ENCODE measurements at regions not wholly inside any gene's neighbourhood (a gene's known extent, or its start where the extent isn't known, plus 50 kb on each side); places are given as distances from the start of the nearest gene placed in this dataset.

DNA sequence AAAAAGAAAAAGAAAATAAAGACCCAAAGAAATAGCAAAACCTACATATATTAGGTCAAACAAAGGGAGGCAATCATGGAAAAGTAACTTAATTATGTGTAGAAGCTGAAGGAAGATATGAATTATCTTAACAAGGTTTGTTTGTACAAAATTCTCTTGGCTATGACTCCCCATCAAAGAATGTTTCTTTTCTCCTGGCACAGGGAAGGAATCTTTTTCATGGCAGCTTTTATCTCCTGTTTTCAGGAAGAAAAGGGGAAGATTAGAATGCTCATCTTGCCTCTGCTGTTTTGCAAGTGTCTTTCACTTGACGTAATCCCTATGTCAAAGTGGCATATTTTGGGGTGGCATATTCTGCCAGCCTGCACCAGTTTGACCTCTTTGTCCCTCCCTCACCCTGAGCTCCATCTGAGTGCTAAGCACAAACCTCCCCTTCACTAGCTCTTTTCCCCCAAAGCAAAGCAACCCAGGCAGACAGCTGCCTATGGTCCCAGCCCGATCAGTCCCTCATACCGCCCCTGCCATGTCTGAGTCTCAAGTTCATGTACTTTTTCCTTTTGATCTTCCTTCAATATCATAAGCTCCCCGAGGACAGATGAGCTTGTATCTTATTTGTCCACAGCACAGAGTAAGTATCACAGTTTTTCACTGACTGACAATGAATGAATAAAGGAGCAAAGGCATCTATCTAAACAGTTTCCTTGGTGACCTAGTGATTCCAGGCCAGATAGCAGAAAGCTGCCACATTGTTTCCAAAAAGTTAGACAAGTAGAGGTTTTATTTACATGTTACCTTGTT, 242.8 kb upstream of the ANKRD55 start:
- TF ChIP-seq EZH2 (IDR thresholded peaks at IDR 0.05; ENCODE audit: low read depth): no peak
- TF ChIP-seq, protein P1, sequence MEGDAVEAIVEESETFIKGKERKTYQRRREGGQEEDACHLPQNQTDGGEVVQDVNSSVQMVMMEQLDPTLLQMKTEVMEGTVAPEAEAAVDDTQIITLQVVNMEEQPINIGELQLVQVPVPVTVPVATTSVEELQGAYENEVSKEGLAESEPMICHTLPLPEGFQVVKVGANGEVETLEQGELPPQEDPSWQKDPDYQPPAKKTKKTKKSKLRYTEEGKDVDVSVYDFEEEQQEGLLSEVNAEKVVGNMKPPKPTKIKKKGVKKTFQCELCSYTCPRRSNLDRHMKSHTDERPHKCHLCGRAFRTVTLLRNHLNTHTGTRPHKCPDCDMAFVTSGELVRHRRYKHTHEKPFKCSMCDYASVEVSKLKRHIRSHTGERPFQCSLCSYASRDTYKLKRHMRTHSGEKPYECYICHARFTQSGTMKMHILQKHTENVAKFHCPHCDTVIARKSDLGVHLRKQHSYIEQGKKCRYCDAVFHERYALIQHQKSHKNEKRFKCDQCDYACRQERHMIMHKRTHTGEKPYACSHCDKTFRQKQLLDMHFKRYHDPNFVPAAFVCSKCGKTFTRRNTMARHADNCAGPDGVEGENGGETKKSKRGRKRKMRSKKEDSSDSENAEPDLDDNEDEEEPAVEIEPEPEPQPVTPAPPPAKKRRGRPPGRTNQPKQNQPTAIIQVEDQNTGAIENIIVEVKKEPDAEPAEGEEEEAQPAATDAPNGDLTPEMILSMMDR (conservative IDR thresholded peaks at IDR 0.05): no peak
- Histone ChIP-seq H3K4me2 (peak overlapping the region; percentile 39), H3K4me3 (no peak overlapping the region), H3K36me3 (ENCODE audit: low read depth) (no peaks in the 10 kb centered on the region), H3F3A (ENCODE audit: insufficient read depth, low read depth) (peaks cover 32% of the 10 kb centered on the region; the same call in 1 of the 2 replicates), H3K9me2 (ENCODE audit: insufficient read depth) (no peaks in the 10 kb centered on the region), H4K20me1 (ENCODE audit: insufficient read depth) (no peaks in the 10 kb centered on the region), H2AFZ (no peak overlapping the region), H3K27me3 (ENCODE audit: insufficient read depth, low read depth) (no peaks in the 10 kb centered on the region), H3K27ac (peak overlapping the region; percentile 51), H3K9me3 (ENCODE audit: insufficient read depth, low read depth) (no peaks in the 10 kb centered on the region), H3K4me1 (replicated peaks; ENCODE audit: insufficient read depth) (peaks cover 50% of the 10 kb centered on the region), H3K79me2 (ENCODE audit: low read depth) (no peaks in the 10 kb centered on the region)
- intact Hi-C loops (cut with micrococcal nuclease; ENCODE audit: unreplicated experiment): loop anchor here (1.0 to 5.0 kb wide), 2 partner anchors 51 to 341 kb away; partner anchors contain the start of gene MAP3K1
- ChIA-PET CTCF (interaction anchor here (0.7 kb wide), 1 partner anchor 21 kb away, joined by 3 read pairs; no protein-coding TSS in a partner anchor), POLR2A (ENCODE audit: unreplicated experiment) (interaction anchor here (0.5 to 0.7 kb wide), 2 partner anchors 110 to 162 kb away, joined by 3 to 7 read pairs; no protein-coding TSS in a partner anchor)
- no peak for DNase-seq
- BruUV-seq (replicated peaks): no TSS peak

GRCh38 chr5:56471707-56472106, 238.6 kb upstream of the ANKRD55 start:
- intact Hi-C loops (cut with micrococcal nuclease; ENCODE audit: unreplicated experiment): no loop called here
- no TSS peak for BruUV-seq (replicated peaks)
- POLR2A ChIA-PET (ENCODE audit: unreplicated experiment): no interaction called here

GRCh38 chr5:56470007-56470406, 236.9 kb upstream of the ANKRD55 start:
- H3K4me3 ChIP-seq: no peak overlapping the region
- POLR2A ChIA-PET (ENCODE audit: unreplicated experiment): interaction anchor here (0.6 kb wide), 1 partner anchor 59 kb away, joined by 5 read pairs; no protein-coding TSS in a partner anchor

More at GRCh38 chr5:56471707-56472106, 238.6 kb upstream of the ANKRD55 start:
- Histone ChIP-seq H3K4me3 (no peak overlapping the region), H3K27me3 (ENCODE audit: insufficient read depth, low read depth) (no peaks in the 10 kb centered on the region), H3K79me2 (ENCODE audit: low read depth) (no peaks in the 10 kb centered on the region), H3K4me2 (no peak overlapping the region), H3K9me2 (ENCODE audit: insufficient read depth) (no peaks in the 10 kb centered on the region), H4K20me1 (ENCODE audit: insufficient read depth) (no peaks in the 10 kb centered on the region), H3F3A (ENCODE audit: insufficient read depth, low read depth) (peaks cover 12% of the 10 kb centered on the region; the same call in 1 of the 2 replicates), H2AFZ (no peak overlapping the region), H3K27ac (no peak overlapping the region), H3K4me1 (replicated peaks; ENCODE audit: insufficient read depth) (peaks cover 19% of the 10 kb centered on the region), H3K9me3 (ENCODE audit: insufficient read depth, low read depth) (no peaks in the 10 kb centered on the region), H3K36me3 (ENCODE audit: low read depth) (no peaks in the 10 kb centered on the region)
- DNase-seq: no peak
- CTCF ChIA-PET: no interaction called here
- TF ChIP-seq, protein P1 (conservative IDR thresholded peaks at IDR 0.05): no peak
- TF ChIP-seq EZH2 (IDR thresholded peaks at IDR 0.05; ENCODE audit: low read depth): no peak

More at GRCh38 chr5:56470007-56470406, 236.9 kb upstream of the ANKRD55 start:
- no peaks in the 10 kb centered on the region for H3K27me3 ChIP-seq (ENCODE audit: insufficient read depth, low read depth)
- no peak overlapping the region for H2AFZ ChIP-seq
- H3K36me3 ChIP-seq (ENCODE audit: low read depth): no peaks in the 10 kb centered on the region
- H3F3A ChIP-seq (ENCODE audit: insufficient read depth, low read depth): no peaks in the 10 kb centered on the region
- no peak overlapping the region for H3K27ac ChIP-seq
- H3K4me2 ChIP-seq: no peak overlapping the region
- CTCF ChIA-PET: no interaction called here
- no peaks in the 10 kb centered on the region for H3K9me3 ChIP-seq (ENCODE audit: insufficient read depth, low read depth)
- TF ChIP-seq, protein P1 (conservative IDR thresholded peaks at IDR 0.05): no peak
- no peak for TF ChIP-seq EZH2 (IDR thresholded peaks at IDR 0.05; ENCODE audit: low read depth)
- H3K9me2 ChIP-seq (ENCODE audit: insufficient read depth): no peaks in the 10 kb centered on the region
- no peaks in the 10 kb centered on the region for H3K79me2 ChIP-seq (ENCODE audit: low read depth)
- H4K20me1 ChIP-seq (ENCODE audit: insufficient read depth): no peaks in the 10 kb centered on the region
- peaks cover 3% of the 10 kb centered on the region; the same call in 1 of the 2 replicates for H3K4me1 ChIP-seq (replicated peaks; ENCODE audit: insufficient read depth)
- BruUV-seq (replicated peaks): no TSS peak
- intact Hi-C loops (cut with micrococcal nuclease; ENCODE audit: unreplicated experiment): no loop called here
- no peak for DNase-seq

Data from PC-9 (cell line).